HG02973 (cell line): ENCODE measurements at regions not wholly inside any gene's neighbourhood (a gene's known extent, or its start where the extent isn't known, plus 50 kb on each side); places are given as distances from the start of the nearest gene placed in this dataset.
"Not testable (repeated sequence)": the region's sequence is repeated elsewhere in the genome, so short reads cannot be mapped to it uniquely, and the experiment has no call there.

Experiments
- ATAC-seq: cut with Tn5 transposase; IDR thresholded peaks from one replicate; pipeline ENCODE4 v1.9.1; 2021; ENCODE audit warnings: moderate library complexity; ENCODE audit not compliant: unreplicated experiment

DNA sequence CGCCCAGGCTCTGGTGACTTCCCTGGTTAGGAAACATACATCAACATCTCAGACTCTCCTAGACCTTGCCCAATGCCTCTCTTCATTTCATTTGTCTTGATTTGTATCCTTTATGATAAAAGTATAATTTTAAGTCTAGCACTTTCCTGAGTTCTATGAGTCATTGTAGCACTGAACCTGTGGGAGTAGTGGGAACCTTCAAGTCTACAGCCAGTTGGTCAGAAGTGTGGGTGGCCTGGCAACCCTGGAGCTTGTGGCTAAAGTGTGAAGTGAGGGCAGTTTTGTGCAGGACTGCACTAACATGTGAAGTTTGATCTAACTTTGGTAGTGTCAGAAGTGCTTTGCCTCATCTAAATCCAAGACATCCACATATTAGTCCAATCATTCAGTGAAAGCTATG, 259.3 kb upstream of the IGFBP7 start:
- no peak for ATAC-seq

DNA sequence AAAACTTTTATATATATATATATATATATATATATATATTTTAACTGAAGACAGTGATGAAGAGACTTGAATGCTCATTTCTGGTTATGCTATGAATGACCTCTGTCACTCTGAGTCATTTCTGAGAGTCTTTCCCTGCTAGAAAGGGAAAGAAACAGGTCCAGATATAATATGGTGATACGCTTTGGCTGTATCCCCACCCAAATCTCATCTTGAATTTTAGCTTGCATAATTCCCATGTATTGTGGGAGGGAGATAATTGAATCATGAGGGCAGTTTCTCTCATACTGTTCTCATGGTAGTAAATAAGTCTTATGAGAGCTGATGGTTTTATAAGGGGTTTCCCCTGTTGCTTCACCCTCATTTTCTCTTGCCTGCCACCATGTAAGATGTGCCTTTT, 254.1 kb upstream of the IGFBP7 start:
- no peak for ATAC-seq

DNA sequence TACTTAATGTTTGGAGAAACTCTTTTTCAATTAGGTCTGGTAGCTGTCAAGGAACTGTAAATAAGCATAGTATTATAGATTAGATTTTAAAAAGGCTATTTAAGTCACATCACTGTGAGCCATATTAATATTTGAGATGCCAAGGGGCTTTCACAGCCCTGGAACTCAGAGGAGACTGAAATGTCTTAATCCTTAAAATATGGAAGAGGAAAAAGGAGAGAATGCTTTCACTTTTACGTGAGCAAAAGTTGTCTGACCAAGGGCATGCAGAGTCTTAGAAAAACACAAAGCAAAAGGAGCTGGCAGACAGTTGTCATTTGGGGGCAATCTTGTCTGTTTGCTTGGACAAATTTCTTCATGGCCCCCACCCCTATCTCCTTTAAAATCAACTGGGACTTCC, 253.2 kb upstream of the IGFBP7 start:
- ATAC-seq: no peak

DNA sequence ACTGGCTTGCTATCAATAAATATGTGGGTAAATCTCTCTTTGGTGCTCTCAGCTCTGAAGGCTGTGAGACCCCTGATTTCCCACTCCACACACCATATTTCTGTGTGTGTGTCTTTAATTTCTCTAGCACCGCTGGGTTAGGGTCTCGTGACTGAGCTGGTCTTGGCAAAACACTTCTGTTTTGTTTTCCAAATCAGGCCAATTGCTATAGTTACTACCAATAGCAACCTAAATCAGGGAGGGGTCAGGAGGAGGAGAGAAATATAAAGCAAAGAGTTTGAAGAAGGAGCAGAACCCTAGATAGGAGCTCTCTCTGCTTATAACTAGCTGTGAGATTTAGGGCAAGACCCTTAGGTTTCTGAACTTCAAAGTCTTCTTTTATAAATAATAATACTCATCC, 250.5 kb upstream of the IGFBP7 start:
- no peak for ATAC-seq

DNA sequence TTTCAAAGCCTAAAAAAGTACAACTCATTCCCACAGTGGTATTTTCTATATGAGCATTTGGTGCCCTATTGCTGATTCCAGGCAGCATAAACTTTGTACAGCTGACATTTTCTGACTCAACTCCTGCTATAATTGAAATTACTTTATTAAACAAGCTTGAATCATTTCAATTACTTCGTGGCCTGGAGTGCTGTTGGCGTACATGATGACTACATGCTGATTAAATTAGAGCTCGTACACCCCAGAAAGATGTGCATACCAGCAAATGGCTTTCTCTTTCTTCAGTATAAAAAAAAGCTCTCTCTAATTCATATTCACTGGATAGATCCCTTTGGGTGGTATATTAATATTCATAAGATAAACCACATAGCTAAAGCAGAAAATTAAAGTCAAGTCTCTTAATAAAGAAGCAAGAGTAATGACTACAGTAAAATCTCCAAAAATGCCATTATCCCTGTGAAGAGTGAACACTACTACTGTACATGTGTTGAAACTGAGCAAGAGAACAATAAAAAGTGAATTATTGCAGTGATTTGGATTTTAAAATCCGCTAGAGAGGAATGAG, 245.0 kb upstream of the IGFBP7 start:
- no peak for ATAC-seq

DNA sequence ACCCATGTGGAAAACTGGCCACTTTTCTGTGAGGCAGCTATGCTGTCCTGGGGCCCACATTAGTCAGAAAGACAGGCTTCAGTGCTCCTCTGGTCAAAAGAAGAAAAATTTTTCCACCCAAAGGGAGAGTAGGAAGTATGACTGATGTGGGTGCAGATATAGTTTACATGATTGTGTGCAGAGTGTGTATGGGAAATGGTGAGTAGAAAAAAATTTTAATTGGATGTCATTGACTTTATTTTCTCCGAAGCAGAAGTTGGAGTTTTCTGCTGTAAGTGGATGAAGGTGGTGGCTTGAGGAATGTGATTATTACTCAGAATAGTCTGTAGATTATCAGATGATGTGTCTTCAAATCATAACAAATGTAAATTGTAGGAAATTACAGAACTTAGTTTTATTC, 241.5 kb upstream of the IGFBP7 start:
- ATAC-seq: no peak

DNA sequence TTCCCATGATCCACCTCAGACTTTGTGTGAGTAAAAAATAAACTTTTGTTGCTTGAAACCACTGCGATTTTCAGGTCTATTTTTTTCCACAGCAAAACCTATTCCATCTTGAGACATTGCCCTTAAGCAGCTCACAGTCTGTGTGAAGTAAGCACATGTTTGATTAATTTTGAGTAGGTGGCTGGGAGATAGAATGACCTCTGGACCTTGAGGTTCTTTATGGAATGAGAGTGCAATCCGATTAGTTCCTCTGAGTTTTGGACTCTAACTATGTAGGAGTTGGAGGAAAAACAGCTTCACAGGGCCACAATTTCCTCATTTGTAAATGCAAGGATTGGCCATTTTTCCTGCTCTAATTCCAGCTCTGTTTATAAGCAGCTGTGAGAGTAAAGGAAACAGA, 234.1 kb upstream of the IGFBP7 start:
- no peak for ATAC-seq

DNA sequence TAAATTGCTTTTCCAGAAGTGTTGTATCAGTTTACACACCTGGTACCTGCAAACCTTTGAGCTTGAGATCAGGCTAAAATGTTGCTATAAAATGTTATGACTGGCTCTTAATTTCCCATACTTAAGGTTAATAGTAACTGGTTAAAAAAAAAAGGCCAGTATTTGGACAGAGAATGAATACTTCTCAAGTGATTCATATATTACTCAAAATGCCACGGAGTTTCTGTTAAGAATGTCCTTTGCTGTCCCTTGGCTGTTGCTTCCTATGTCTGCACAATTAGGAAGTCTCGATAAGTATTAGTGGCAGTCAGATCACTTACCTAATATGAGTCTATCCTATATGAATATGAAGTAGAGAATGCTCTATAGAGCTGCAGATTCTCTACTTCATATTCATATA, 232.2 kb upstream of the IGFBP7 start:
- ATAC-seq: no peak

DNA sequence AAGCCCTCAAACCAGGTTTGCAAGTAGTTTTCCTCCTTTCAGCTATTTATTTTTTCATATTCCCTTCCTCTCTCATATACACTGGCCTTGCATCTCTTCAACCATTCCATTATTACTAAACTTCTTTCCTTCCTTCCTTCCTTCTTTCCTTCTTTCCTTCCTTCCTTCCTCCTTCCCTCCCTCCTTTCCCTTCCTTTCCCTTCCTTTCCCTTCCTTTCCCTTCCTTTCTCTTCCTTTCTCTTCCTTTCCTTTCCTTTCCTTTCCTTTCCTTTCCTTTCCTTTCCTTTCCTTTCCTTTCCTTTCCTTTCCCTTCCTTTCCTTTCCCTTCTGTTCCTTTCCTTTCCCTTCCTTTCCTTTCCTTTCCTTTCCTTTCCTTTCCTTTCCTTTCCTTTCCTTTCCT, 228.7 kb upstream of the IGFBP7 start:
- ATAC-seq: not testable (repeated sequence)

DNA sequence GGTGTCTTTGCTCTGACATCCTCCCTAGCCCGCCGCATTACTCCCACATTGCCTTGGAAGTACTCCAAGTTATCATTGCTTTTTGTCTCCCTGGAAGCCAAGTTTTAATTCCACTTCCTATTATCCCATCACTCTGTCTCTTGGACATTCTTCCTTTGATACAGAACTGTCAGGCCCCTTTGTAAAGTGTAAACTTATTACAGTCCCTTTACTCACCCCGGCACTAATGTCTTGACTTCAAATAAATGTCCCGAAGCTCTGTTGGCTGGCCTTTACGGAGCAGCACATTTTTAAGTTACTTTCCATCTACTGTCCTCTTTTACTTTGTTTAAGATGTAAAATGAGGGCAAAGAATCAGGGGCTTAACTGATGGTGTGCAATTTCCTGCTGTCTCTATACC, 223.5 kb upstream of the IGFBP7 start:
- ATAC-seq: no peak

DNA sequence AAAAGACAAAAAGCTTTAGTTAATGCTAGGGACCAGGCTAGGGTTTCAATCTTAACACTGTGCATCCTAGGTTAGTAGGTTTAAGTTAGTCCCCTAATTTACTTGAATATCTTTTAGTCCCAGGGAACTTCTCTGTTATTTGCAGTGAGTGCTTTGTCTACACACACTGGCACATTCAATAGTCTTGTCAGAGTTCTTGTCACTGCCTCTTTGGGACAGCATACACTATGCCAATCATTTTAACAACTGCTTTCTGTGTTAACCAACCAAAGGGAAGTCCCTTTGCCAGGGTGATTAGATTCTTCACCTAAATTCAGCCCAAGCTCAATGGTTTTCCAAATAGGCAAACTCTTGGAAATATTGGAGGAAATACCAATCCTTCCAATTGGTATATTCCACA, 221.8 kb upstream of the IGFBP7 start:
- no peak for ATAC-seq

DNA sequence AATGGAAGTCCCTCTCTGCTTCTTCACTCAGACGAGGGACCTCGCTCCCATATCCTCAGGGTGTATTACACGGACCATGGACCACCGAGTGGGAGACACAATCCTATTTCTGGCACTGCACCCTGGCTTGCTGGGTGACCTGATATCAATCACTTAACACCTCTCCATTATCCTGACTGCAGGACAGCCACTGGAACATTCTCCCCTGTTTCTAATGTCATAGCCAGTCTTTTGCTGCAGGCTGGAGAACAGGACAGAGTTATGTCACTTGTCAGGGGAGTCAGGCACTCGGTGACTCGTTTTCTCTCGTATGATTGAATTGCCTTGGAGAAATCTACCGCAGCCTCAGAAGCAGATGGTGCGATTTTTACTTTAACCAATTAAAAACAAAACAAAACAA, 219.1 kb upstream of the IGFBP7 start:
- ATAC-seq: no peak

DNA sequence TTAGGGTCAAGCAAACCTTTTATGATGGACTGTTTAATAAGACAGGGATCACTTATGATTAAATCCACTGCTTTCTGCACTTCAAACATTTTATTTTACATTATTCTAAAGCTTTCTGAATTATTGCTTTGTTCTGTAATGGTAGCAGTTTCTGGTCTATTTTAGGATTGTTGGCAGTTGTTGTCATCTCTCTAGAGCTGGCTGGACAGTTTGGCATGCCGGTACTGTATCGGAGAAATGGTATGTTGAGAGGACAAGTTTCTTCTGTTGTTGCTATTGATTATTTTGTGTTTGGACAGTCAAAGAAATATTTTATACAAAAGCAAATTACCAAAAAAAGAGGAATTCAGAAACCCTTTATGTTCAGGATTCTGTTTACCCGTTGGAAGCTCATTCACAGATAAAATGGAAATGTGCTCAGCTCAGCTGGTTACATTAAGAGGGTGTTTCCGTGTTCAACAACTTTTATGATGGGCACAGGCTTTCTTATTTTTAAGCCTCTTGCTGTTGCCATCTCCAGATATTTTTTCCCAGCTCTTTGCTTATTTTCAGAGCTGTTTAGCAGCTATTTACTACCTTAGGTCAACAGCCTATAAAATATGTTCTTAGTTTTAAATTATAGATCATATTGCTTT, 214.6 kb upstream of the IGFBP7 start:
- ATAC-seq: no peak

DNA sequence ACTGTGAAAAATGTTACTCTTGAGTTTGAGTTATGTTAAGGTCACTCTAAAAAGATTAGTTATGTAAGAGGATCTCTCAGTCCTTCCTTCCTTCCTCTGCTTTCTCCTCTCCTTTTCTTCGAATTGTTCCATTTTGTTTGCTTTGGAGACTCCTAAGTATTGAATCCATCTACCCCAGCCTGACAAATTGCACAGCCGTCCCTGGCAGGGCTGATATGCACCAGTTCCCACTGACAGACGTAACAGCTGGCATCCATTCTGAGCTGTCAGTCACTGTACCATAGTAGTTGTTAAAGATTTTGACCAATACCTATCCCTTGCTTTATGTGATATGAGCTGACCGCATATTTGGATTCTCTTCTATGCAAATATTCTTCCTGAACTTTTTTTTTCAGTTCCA, 210.7 kb upstream of the IGFBP7 start:
- no peak for ATAC-seq

DNA sequence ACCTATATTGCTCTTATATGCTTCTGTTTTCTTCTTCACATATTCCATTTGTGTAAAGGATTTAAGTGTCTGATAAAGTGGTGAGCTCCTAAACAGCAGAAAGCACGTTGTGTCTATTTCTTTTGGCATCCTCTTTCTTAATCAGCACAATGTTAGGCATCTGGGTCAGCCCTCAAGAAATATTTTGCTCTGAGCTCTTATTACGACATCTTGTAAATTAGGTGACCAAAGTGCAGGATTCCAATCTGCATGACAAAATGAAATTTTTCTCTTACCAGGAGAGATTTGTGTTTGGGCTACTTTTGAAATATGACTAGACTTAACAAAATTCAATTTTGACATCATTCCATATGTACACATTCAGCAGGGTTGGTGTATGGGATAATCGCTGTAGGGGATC, 210.0 kb upstream of the IGFBP7 start:
- no peak for ATAC-seq

DNA sequence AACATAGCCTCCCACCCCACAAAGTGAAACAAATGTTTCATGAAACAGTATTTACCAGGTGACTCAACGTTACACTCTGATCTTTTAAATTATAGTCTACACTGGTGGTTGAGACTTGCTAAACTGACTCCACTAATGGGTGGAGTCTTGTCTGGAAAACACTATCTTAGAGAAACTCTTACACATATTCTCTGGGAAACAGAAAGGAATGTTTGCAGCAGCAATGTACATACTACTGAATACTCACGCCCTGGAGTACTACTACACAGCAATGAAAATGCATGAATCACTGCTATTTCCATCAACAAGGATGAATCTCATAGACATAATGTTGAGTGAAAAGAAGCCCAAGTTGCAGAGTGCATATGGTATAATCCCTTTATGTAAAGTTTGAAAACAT, 208.5 kb upstream of the IGFBP7 start:
- ATAC-seq: no peak

DNA sequence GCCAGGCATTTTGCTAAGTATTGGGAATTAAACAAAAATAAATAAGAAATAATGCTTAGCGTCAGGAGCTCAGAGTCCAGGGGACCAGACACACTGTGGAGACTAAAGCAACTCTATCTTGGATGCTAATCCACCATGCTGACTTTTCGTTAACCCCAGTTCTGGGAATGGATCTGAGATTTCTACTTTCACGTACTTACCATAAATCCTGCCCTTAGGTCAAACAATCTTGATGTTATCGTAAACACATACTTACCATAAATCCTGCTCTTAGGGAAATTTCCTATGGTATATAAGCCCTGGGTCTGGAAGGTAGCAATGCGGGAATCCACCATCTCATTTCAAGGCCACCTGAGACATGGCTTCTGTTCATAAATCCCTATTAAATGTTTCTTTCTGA, 204.5 kb upstream of the IGFBP7 start:
- ATAC-seq: no peak

DNA sequence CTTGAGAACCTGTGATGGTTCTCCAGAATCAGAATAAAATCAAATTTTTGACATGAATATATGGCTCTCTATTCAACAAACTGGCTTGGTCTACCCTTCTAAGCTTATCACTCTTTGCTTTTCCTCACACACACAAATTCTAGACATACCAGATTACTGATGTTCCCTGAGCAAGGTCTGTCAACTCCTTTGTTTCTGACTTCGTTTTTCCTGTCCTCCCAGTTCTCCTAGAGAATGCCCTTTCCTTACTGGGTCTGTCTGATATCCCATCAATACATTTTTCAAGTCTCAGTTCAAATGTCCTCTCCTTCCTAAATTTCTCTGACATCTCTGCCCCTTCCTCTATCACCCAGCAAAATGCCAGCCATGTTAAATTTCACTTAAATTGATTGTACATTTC, 202.1 kb upstream of the IGFBP7 start:
- no peak for ATAC-seq

DNA sequence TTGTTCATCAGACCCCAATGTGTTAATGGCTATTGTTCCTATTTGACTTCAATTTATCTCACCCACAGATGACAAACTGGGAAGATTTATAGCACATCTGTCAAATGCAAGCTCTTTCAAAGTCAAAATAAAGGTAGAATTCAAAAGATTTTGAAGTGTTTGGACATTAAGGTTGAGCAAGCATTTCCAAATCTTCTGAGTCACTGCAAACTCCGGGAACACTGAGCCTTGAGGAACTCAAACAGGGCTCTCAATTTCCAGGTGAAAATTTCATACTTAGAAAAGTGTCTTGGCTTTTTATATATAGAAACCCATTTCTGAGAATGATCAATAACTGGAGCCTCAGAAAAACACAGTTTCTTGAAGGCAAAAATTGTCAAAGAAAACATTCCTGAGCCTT, 199.5 kb upstream of the IGFBP7 start:
- no peak for ATAC-seq

DNA sequence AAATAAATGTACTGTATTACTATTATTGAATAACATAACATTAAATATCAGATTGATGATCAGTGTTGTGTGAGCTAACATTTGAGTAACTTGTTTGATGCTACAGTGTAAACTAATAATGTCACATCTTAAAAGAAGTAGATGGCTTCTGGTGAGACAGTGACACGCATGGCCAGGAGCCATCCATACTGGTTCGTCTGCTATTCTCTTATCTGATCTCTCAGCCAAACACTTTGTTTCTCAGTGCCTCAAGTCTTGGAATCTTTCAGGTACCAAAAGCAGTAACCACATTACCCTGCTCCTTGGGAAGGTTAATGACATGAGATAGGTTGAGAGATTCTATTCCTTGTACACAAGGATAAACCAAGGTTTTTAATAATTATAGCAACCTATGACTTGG, 198.1 kb upstream of the IGFBP7 start:
- no peak for ATAC-seq

DNA sequence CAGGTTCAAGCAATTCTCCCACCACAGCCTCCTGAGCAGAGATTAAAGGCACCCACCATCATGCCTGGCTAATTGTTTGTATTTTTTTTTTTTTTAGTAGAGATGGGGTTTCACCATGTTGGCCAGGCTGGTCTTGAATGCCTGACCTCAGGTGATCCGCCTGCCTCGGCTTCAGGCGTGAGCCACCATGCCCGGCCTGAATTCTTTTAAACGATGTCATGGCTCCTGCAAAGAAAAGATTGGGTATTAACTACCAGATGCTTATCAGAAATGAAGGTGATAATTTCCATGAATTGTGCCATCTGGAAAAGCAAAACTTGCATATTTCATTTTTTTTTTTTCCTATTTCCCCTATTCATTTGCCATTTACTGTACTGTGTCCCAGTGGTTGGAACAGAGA, 195.7 kb upstream of the IGFBP7 start:
- ATAC-seq: no peak

DNA sequence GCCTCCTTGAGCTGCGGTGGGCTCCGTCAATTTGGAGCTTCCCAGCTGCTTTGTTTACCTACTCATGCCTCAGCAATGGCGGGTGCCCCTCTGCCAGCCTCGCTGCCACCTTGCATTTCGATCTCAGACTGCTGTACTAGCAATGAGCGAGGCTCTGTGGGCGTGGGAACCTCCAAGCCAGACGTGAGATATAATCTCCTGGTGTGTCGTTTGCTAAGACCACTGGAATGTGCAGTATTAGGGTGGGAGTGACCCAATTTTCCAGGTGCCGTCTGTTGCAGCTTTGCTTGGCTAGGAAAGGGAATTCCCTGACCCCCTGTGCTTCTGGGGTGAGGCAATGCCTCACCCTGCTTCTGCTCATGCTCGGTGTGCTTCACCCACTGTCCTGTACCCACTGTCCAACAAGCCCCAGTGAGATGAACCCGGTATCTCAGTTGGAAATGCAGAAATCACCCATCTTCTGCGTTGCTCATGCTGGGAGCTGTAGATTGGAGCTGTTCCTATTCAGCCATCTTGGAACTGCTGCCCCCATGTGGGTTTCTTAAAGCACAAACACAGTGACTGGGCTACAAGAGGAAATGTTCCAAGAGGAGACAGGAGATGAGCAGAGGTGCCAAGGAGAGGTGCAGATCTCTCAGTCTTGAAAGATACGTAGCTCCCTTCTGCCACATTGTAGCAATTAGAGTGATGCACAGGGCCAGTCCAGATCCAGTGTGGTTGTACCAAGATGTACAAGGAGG, 193.0 kb upstream of the IGFBP7 start:
- no peak for ATAC-seq

DNA sequence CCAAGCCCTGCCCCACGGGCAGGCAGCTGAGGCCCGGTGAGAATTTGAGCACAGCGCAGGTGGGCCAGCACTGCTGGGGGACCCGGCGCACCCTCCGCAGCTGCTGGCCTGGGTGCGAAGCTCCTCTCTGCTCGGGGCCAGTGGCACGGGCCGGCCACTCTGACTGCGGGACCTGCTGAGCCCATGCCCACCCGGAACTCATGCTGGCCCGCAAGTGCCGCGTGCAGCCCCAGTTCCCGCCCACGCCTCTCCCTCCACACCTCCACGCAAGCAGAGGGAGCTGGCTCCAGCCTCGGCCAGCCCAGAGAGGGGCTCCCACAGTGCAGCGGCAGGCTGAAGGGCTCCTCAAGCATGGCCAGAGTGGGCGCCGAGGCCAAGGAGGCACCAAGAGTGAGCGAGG, 190.1 kb upstream of the IGFBP7 start:
- not testable (repeated sequence) for ATAC-seq
